GM23248 (cell line): ENCODE measurements at regions not wholly inside any gene's neighbourhood (a gene's known extent, or its start where the extent isn't known, plus 50 kb on each side); places are given as distances from the start of the nearest gene placed in this dataset.

Experiments
- EZH2 ChIP-seq: fragments of 200-600 bp; sonication (generic); IDR thresholded peaks from 2 replicates; pipeline ENCODE4 v1.6.1; 2018; ENCODE audit warnings: antibody characterized with exemption, mild to moderate bottlenecking; ENCODE audit not compliant: insufficient read depth, poor library complexity, severe bottlenecking
- EZH2phosphoT487 ChIP-seq: fragments of 200-600 bp; sonication (generic); IDR thresholded peaks from 2 replicates; pipeline ENCODE4 v1.6.1; 2018; ENCODE audit warnings: antibody characterized with exemption, moderate library complexity, mild to moderate bottlenecking, low read depth; ENCODE audit not compliant: insufficient read depth

- TF ChIP-seq EZH2phosphoT487 (no peak), EZH2 (no peak)
These were observed 101.5 kb upstream of the TGFBR2 start for GRCh38 chr3:30504939-30505338.
